ENCODE measurements at regions not wholly inside any gene's neighbourhood (a gene's known extent, or its start where the extent isn't known, plus 50 kb on each side); places are given as distances from the start of the nearest gene placed in this dataset.

DNA sequence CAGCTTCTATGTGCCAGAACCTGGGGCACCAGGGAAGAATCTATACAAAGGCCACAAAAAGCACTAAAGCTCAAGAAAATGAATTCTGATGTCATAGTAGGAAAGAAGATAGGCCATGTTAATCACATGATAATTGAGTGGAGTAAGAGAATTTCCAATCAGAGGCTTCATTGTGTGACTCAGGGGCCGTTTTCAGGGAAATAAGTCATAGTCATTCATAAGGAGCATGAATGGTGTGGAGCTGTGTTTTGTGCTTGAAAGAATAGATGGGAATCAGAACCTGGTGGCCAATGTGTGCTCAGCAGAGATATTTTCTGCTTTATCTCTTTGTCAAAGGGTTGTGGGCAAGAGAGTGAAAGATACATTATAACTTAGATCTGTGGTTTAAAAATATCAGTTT lies 102.4 kb upstream of the ZDHHC15 start:
- ChIA-PET POLR2A (no interaction called here), CTCF (no interaction called here)
- intact Hi-C loops (cut with micrococcal nuclease; ENCODE audit: unreplicated experiment): no loop called here
- Histone ChIP-seq H3K4me3 (ENCODE audit: low read depth, low read length) (no peak overlapping the region), H3K9me3 (no peaks in the 10 kb centered on the region), H3K27me3 (replicated peaks; ENCODE audit: control insufficient read depth, insufficient read depth, low read length) (no peaks in the 10 kb centered on the region), H3K4me1 (no peaks in the 10 kb centered on the region), H3K36me3 (ENCODE audit: control insufficient read depth, insufficient read depth, low read length) (no peaks in the 10 kb centered on the region)
- no peak overlapping the region for H3K27ac Mint-ChIP-seq (ENCODE audit: unreplicated experiment)
- H3K4me3 Mint-ChIP-seq (ENCODE audit: unreplicated experiment): no peak overlapping the region
- H3K9me3 Mint-ChIP-seq (ENCODE audit: unreplicated experiment): no peaks in the 10 kb centered on the region
- TF ChIP-seq, protein P1, sequence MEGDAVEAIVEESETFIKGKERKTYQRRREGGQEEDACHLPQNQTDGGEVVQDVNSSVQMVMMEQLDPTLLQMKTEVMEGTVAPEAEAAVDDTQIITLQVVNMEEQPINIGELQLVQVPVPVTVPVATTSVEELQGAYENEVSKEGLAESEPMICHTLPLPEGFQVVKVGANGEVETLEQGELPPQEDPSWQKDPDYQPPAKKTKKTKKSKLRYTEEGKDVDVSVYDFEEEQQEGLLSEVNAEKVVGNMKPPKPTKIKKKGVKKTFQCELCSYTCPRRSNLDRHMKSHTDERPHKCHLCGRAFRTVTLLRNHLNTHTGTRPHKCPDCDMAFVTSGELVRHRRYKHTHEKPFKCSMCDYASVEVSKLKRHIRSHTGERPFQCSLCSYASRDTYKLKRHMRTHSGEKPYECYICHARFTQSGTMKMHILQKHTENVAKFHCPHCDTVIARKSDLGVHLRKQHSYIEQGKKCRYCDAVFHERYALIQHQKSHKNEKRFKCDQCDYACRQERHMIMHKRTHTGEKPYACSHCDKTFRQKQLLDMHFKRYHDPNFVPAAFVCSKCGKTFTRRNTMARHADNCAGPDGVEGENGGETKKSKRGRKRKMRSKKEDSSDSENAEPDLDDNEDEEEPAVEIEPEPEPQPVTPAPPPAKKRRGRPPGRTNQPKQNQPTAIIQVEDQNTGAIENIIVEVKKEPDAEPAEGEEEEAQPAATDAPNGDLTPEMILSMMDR (IDR thresholded peaks at IDR 0.05; ENCODE audit: insufficient read depth in 1 of 2, low read depth in 1 of 2, low read length in 1 of 2, severe bottlenecking in 1 of 2, unreplicated experiment in 1 of 2): no peak
- no peak for DNase-seq
- H3K4me1 Mint-ChIP-seq (ENCODE audit: low read depth, unreplicated experiment): no peaks in the 10 kb centered on the region
- no TSS peak for BruUV-seq (replicated peaks)
- H3K36me3 Mint-ChIP-seq (ENCODE audit: insufficient read depth, unreplicated experiment): no peaks in the 10 kb centered on the region
- no peaks in the 10 kb centered on the region for H3K27me3 Mint-ChIP-seq (ENCODE audit: insufficient read depth, unreplicated experiment)

DNA sequence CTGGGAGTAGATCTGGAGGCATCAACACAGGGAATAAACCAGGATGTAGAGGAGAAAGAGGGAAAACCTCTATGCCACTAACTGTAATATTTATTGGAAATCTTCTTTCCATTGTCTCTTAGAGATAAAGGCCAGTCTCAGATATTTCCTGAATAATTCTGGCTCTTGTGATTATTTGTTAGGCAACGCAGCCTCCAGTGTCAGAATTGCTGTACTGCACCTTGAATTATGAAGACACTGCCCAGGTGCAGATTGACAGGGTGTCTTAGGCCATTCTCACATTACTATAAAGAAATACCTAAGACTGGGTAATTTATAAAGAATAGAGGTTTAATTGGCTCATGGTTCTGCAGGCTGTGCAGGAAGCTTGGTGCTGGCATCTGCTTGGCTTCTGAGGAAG lies 100.7 kb upstream of the ZDHHC15 start:
- no TSS peak for BruUV-seq (replicated peaks)
- no peak for DNase-seq
- Mint-ChIP-seq H3K27me3 (ENCODE audit: insufficient read depth, unreplicated experiment) (no peaks in the 10 kb centered on the region), H3K9me3 (ENCODE audit: unreplicated experiment) (no peaks in the 10 kb centered on the region), H3K36me3 (ENCODE audit: insufficient read depth, unreplicated experiment) (no peaks in the 10 kb centered on the region), H3K4me1 (ENCODE audit: low read depth, unreplicated experiment) (no peaks in the 10 kb centered on the region), H3K27ac (ENCODE audit: unreplicated experiment) (no peak overlapping the region), H3K4me3 (ENCODE audit: unreplicated experiment) (no peak overlapping the region)
- H3K9me3 ChIP-seq: no peaks in the 10 kb centered on the region
- intact Hi-C loops (cut with micrococcal nuclease; ENCODE audit: unreplicated experiment): no loop called here
- CTCF ChIA-PET: no interaction called here
- no peak overlapping the region for H3K4me3 ChIP-seq (ENCODE audit: low read depth, low read length)
- POLR2A ChIA-PET: no interaction called here
- H3K4me1 ChIP-seq: no peaks in the 10 kb centered on the region
- TF ChIP-seq, protein P1 (IDR thresholded peaks at IDR 0.05; ENCODE audit: insufficient read depth in 1 of 2, low read depth in 1 of 2, low read length in 1 of 2, severe bottlenecking in 1 of 2, unreplicated experiment in 1 of 2): no peak
- no peaks in the 10 kb centered on the region for H3K27me3 ChIP-seq (replicated peaks; ENCODE audit: control insufficient read depth, insufficient read depth, low read length)
- no peaks in the 10 kb centered on the region for H3K36me3 ChIP-seq (ENCODE audit: control insufficient read depth, insufficient read depth, low read length)

DNA sequence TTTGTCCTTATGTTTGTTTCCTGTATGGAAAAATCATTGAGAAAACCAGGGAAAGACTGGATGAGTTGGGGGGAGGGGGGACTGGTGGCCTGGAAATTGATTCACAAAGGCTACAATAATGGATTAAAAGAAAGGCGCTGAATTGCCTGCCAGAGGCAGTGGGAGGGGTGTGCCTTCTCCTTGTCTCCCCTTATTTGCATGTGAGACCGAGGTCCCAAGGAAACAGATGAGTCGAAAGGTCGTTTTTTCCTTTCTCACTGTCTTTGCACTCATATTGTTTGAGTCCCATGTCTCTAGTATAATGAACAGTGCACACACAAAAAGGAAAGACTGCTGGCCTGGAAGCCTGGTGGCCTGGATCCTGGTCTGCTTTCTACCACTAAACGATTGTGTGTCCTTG lies 86.6 kb upstream of the ZDHHC15 start:
- Mint-ChIP-seq H3K9me3 (ENCODE audit: unreplicated experiment) (peaks cover 9% of the 10 kb centered on the region), H3K36me3 (ENCODE audit: insufficient read depth, unreplicated experiment) (no peaks in the 10 kb centered on the region)
- POLR2A ChIA-PET: no interaction called here

More for the DNA sequence above, 86.6 kb upstream of the ZDHHC15 start:
- no peaks in the 10 kb centered on the region for H3K4me1 Mint-ChIP-seq (ENCODE audit: low read depth, unreplicated experiment)
- Histone ChIP-seq H3K36me3 (ENCODE audit: control insufficient read depth, insufficient read depth, low read length) (no peaks in the 10 kb centered on the region), H3K9me3 (no peaks in the 10 kb centered on the region), H3K4me1 (no peaks in the 10 kb centered on the region), H3K4me3 (ENCODE audit: low read depth, low read length) (no peak overlapping the region), H3K27me3 (replicated peaks; ENCODE audit: control insufficient read depth, insufficient read depth, low read length) (no peaks in the 10 kb centered on the region)
- TF ChIP-seq, protein P1 (IDR thresholded peaks at IDR 0.05; ENCODE audit: insufficient read depth in 1 of 2, low read depth in 1 of 2, low read length in 1 of 2, severe bottlenecking in 1 of 2, unreplicated experiment in 1 of 2): no peak
- BruUV-seq (replicated peaks): no TSS peak
- CTCF ChIA-PET: no interaction called here
- intact Hi-C loops (cut with micrococcal nuclease; ENCODE audit: unreplicated experiment): loop anchor here (10.0 kb wide), 1 partner anchor 685 kb away; the partner anchor contains the start of gene NEXMIF
- no peaks in the 10 kb centered on the region for H3K27me3 Mint-ChIP-seq (ENCODE audit: insufficient read depth, unreplicated experiment)
- no peak overlapping the region for H3K27ac Mint-ChIP-seq (ENCODE audit: unreplicated experiment)
- H3K4me3 Mint-ChIP-seq (ENCODE audit: unreplicated experiment): no peak overlapping the region
- DNase-seq: no peak

Data from Caco-2 (cell line).